ENCODE measurements at regions not wholly inside any gene's neighbourhood (a gene's known extent, or its start where the extent isn't known, plus 50 kb on each side); places are given as distances from the start of the nearest gene placed in this dataset.
"Not testable (repeated sequence)": the region's sequence is repeated elsewhere in the genome, so short reads cannot be mapped to it uniquely, and the experiment has no call there.

DNA sequence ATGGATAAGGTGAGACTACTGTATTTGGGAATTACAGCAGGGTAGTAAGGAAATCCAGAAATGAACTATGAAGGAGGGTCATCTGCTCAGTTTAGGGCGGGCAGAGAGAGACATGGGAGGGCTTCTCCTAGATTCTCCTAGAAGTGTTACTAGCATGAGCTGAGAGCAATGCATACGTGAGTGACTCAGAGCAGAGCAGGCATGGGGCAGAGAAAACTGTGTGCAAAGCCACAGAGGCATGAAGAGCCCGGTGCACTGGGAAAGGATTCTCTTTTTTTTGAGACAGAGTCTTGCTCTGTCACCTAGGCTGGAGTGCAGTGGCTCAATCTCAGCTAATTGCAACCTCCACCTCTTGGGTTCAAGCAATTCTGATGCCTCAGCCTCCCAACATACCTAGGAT lies 116.2 kb downstream of the SOCS6 start:
- H3K4me1 Mint-ChIP-seq (ENCODE audit: unreplicated experiment), result no peaks in the 10 kb centered on the region
- H3K36me3 Mint-ChIP-seq (ENCODE audit: low read depth, unreplicated experiment), result no peaks in the 10 kb centered on the region
- no peak overlapping the region for H3K27ac Mint-ChIP-seq (ENCODE audit: unreplicated experiment)
- H3K9me3 Mint-ChIP-seq (ENCODE audit: unreplicated experiment), result no peaks in the 10 kb centered on the region
- H3K27me3 Mint-ChIP-seq (ENCODE audit: unreplicated experiment), result peaks cover 2% of the 10 kb centered on the region
- TF ChIP-seq, protein P1, sequence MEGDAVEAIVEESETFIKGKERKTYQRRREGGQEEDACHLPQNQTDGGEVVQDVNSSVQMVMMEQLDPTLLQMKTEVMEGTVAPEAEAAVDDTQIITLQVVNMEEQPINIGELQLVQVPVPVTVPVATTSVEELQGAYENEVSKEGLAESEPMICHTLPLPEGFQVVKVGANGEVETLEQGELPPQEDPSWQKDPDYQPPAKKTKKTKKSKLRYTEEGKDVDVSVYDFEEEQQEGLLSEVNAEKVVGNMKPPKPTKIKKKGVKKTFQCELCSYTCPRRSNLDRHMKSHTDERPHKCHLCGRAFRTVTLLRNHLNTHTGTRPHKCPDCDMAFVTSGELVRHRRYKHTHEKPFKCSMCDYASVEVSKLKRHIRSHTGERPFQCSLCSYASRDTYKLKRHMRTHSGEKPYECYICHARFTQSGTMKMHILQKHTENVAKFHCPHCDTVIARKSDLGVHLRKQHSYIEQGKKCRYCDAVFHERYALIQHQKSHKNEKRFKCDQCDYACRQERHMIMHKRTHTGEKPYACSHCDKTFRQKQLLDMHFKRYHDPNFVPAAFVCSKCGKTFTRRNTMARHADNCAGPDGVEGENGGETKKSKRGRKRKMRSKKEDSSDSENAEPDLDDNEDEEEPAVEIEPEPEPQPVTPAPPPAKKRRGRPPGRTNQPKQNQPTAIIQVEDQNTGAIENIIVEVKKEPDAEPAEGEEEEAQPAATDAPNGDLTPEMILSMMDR (IDR thresholded peaks at IDR 0.05; ENCODE audit: unreplicated experiment), result no peak
- no peak overlapping the region for H3K4me3 Mint-ChIP-seq (ENCODE audit: unreplicated experiment)
- DNase-seq (ENCODE audit: low spot score), result no peak

DNA sequence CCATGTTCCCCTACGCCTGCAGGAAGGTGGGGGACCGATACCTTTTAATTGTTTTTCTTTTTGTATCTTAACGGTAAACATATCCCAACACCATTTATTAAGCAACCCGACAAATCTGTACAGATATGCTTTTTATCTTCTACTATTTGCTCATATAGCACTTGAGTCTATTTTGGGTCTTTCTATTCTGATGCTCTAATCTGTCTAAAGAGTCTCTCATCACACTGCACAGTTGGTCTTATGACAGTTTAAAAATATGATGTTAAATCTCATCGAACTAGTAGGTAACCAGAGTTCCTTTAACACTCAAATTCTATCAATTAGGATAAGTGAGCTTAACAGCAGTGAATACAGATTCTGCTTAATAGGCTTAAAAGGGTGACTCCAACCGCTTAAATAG lies 111.6 kb downstream of the SOCS6 start:
- Mint-ChIP-seq H3K27me3 (ENCODE audit: unreplicated experiment) (peaks cover 2% of the 10 kb centered on the region), H3K27ac (ENCODE audit: unreplicated experiment) (no peak overlapping the region), H3K4me3 (ENCODE audit: unreplicated experiment) (no peak overlapping the region), H3K9me3 (ENCODE audit: unreplicated experiment) (no peaks in the 10 kb centered on the region), H3K4me1 (ENCODE audit: unreplicated experiment) (no peaks in the 10 kb centered on the region), H3K36me3 (ENCODE audit: low read depth, unreplicated experiment) (no peaks in the 10 kb centered on the region)
- TF ChIP-seq, protein P1 (IDR thresholded peaks at IDR 0.05; ENCODE audit: unreplicated experiment), result no peak
- no peak for DNase-seq (ENCODE audit: low spot score)

DNA sequence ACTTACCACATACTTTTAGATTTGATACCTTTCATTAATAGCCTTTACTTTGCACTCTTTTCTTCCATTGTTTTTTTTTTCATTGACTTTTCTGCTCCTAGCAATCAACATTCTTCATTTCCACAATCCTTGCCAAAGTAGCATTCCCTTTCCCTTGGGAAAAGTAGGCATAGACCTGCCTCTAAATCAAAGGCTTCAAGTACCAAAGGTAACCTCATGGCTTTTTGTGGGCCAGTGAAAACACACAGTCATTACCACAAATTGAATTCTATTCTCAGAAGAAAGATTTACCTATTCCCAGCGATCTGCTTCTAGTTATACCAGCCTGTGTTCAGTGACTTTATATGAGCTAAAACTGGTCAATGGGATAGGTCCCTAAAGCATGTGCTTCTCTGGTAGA lies 109.2 kb downstream of the SOCS6 start:
- Mint-ChIP-seq H3K36me3 (ENCODE audit: low read depth, unreplicated experiment) (no peaks in the 10 kb centered on the region), H3K4me1 (ENCODE audit: unreplicated experiment) (no peaks in the 10 kb centered on the region), H3K27ac (ENCODE audit: unreplicated experiment) (no peak overlapping the region), H3K27me3 (ENCODE audit: unreplicated experiment) (peaks cover 2% of the 10 kb centered on the region), H3K9me3 (ENCODE audit: unreplicated experiment) (no peaks in the 10 kb centered on the region), H3K4me3 (ENCODE audit: unreplicated experiment) (no peak overlapping the region)
- TF ChIP-seq, protein P1 (IDR thresholded peaks at IDR 0.05; ENCODE audit: unreplicated experiment), result no peak
- no peak for DNase-seq (ENCODE audit: low spot score)

DNA sequence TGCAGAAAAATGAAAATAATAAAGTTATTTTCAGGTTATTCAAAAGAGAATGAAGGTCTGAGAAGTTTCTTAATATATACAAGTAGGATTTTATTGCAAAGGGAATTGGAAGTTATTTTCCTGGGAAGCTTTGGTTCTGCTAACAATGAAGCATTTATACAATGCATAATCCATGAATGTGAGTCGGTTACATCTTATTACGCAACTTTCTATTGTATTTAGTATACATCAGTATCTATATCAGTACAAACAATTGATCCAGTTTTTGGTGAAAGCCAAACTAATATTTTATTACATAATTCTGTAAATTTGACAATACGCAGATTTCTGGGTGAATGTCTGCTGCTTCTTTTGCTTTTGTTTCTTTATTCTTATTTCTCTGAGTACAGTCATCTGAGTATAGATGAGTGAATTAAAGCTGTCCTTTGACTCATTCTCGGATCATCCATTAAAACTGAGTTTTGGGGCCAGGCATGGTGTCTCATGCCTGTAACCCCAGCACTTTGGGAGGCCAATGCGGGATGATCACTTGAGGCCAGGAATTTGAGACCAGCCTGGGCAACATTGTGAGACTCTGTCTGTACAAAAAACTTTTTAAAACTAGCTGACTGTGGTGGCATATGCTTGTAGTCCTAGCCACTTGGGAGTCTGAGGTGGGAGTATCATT lies 108.5 kb downstream of the SOCS6 start:
- TF ChIP-seq, protein P1 (IDR thresholded peaks at IDR 0.05; ENCODE audit: unreplicated experiment), result no peak
- Mint-ChIP-seq H3K36me3 (ENCODE audit: low read depth, unreplicated experiment) (no peaks in the 10 kb centered on the region), H3K27me3 (ENCODE audit: unreplicated experiment) (peaks cover 2% of the 10 kb centered on the region), H3K4me1 (ENCODE audit: unreplicated experiment) (no peaks in the 10 kb centered on the region), H3K27ac (ENCODE audit: unreplicated experiment) (no peak overlapping the region), H3K4me3 (ENCODE audit: unreplicated experiment) (no peak overlapping the region), H3K9me3 (ENCODE audit: unreplicated experiment) (no peaks in the 10 kb centered on the region)
- no peak for DNase-seq (ENCODE audit: low spot score)

DNA sequence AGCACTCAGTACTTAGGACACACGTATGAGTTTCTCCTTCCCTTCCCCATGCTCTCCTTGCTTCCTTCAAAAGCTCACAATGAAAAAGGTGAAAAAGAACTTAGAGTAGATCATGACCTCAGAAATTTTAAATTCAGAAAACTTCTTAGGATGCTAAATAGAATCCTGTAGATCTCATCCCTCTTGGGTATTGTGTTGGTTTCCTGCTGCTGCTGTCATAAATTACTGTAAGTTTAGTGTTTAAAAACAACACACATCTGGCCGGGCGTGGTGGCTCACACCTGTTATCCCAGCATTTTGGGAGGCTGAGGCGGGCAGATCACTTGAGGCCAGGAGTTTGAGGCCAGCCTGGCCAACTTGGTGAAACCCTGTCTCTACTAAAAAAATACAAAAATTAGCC lies 106.9 kb downstream of the SOCS6 start:
- not testable (repeated sequence) for H3K27ac Mint-ChIP-seq (ENCODE audit: unreplicated experiment); H3K36me3 Mint-ChIP-seq (ENCODE audit: low read depth, unreplicated experiment); DNase-seq (ENCODE audit: low spot score); H3K27me3 Mint-ChIP-seq (ENCODE audit: unreplicated experiment); H3K4me1 Mint-ChIP-seq (ENCODE audit: unreplicated experiment); H3K4me3 Mint-ChIP-seq (ENCODE audit: unreplicated experiment); H3K9me3 Mint-ChIP-seq (ENCODE audit: unreplicated experiment)

All from endothelial cell (in vitro differentiated cells).